ENCODE measurements at regions not wholly inside any gene's neighbourhood (a gene's known extent, or its start where the extent isn't known, plus 50 kb on each side); places are given as distances from the start of the nearest gene placed in this dataset.

- no peaks in the 10 kb centered on the region for H3K27me3 ChIP-seq (ENCODE audit: insufficient read depth, low read depth, low read length)
- no peak overlapping the region for H3K9ac ChIP-seq (ENCODE audit: low read length)
- no peak overlapping the region for H2AFZ ChIP-seq (ENCODE audit: low read depth, low read length)
- H3F3A ChIP-seq (ENCODE audit: insufficient read depth, low read length, poor library complexity, severe bottlenecking), result no peaks in the 10 kb centered on the region
- H3K9me2 ChIP-seq (ENCODE audit: insufficient read depth, low read length), result no peaks in the 10 kb centered on the region
- H3K79me2 ChIP-seq (replicated peaks; ENCODE audit: insufficient read depth, low read length), result no peaks in the 10 kb centered on the region
- H4K20me1 ChIP-seq (ENCODE audit: insufficient read depth), result no peaks in the 10 kb centered on the region
- H3K36me3 ChIP-seq (ENCODE audit: insufficient read depth, low read length), result no peaks in the 10 kb centered on the region
- no peak overlapping the region for H3K27ac ChIP-seq (ENCODE audit: low read length)
- H3K4me2 ChIP-seq (ENCODE audit: low read length), result no peak overlapping the region
- H3K9me3 ChIP-seq (ENCODE audit: low read length), result no peaks in the 10 kb centered on the region
- TF ChIP-seq SMC3 (conservative IDR thresholded peaks at IDR 0.05; ENCODE audit: poor library complexity) (no peak), EZH2 (IDR thresholded peaks at IDR 0.05; ENCODE audit: borderline replicate concordance, insufficient read depth, low read length, poor library complexity, severe bottlenecking) (no peak), TAF1 (IDR thresholded peaks at IDR 0.05; ENCODE audit: low read depth) (no peak), RAD21 (conservative IDR thresholded peaks at IDR 0.05) (no peak), CTCF (IDR thresholded peaks at IDR 0.05; ENCODE audit: poor library complexity, severe bottlenecking) (no peak), EP300 (conservative IDR thresholded peaks at IDR 0.05; ENCODE audit: poor library complexity, severe bottlenecking) (no peak), REST (IDR thresholded peaks at IDR 0.05; ENCODE audit: borderline replicate concordance) (no peak), MXI1 (conservative IDR thresholded peaks at IDR 0.05; ENCODE audit: poor library complexity, severe bottlenecking) (no peak), POLR2AphosphoS5 (IDR thresholded peaks at IDR 0.05) (no peak)
- H3K4me3 ChIP-seq (ENCODE audit: low read length), result no peak overlapping the region
These were observed 103.9 kb upstream of the XIRP2 start for GRCh38 chr2:166784296-166784946.

GRCh38 chr2:166775176-166775575 is 113.1 kb upstream of the XIRP2 start:
- Histone ChIP-seq H4K20me1 (ENCODE audit: insufficient read depth) (no peaks in the 10 kb centered on the region), H3F3A (ENCODE audit: insufficient read depth, low read length, poor library complexity, severe bottlenecking) (no peaks in the 10 kb centered on the region), H3K4me3 (ENCODE audit: low read length) (no peak overlapping the region), H2AFZ (ENCODE audit: low read depth, low read length) (no peak overlapping the region), H3K9ac (ENCODE audit: low read length) (no peak overlapping the region), H3K27ac (ENCODE audit: low read length) (no peak overlapping the region), H3K79me2 (replicated peaks; ENCODE audit: insufficient read depth, low read length) (no peaks in the 10 kb centered on the region), H3K9me3 (ENCODE audit: low read length) (no peaks in the 10 kb centered on the region), H3K36me3 (ENCODE audit: insufficient read depth, low read length) (no peaks in the 10 kb centered on the region), H3K27me3 (ENCODE audit: insufficient read depth, low read depth, low read length) (no peaks in the 10 kb centered on the region), H3K4me2 (ENCODE audit: low read length) (no peak overlapping the region), H3K9me2 (ENCODE audit: insufficient read depth, low read length) (no peaks in the 10 kb centered on the region)
- TF ChIP-seq EZH2 (IDR thresholded peaks at IDR 0.05; ENCODE audit: borderline replicate concordance, insufficient read depth, low read length, poor library complexity, severe bottlenecking) (no peak), REST (IDR thresholded peaks at IDR 0.05; ENCODE audit: borderline replicate concordance) (no peak), MXI1 (conservative IDR thresholded peaks at IDR 0.05; ENCODE audit: poor library complexity, severe bottlenecking) (no peak), RAD21 (conservative IDR thresholded peaks at IDR 0.05) (no peak)
